Right cardiac atrium (tissue), 5 donors: ENCODE measurements at regions not wholly inside any gene's neighbourhood (a gene's known extent, or its start where the extent isn't known, plus 50 kb on each side); places are given as distances from the start of the nearest gene placed in this dataset.

ENCODE experiments used
- ATAC-seq, 2 donors: fragments of 200-7000 bp; cut with Tn5 transposase; one replicate each; pipeline versions ENCODE4 v1.8.0 to v1.9.1; 2020; ENCODE audit warnings: moderate library complexity in 2 of 2, mild to moderate bottlenecking in 1 of 2
- DNase-seq, 3 donors: peaks; one replicate each; pipeline ENCODE4 v3.0.0-alpha.2; 2020
- H3K27ac ChIP-seq: one replicate; pipeline ENCODE4 v1.5.1; 2013; ENCODE audit warnings: mild to moderate bottlenecking, low read length, control low read depth, moderate library complexity
- H3K27me3 ChIP-seq: one replicate; pipeline ENCODE4 v1.6.1; 2013; ENCODE audit not compliant: control insufficient read depth, insufficient read depth
- H3K4me1 ChIP-seq: one replicate; pipeline ENCODE4 v1.6.1; 2013; ENCODE audit warnings: low read length; ENCODE audit not compliant: control insufficient read depth, insufficient read depth
- H3K4me3 ChIP-seq: one replicate; pipeline ENCODE4 v1.5.1; 2013; ENCODE audit warnings: low read length, control low read depth
- H3K9me3 ChIP-seq: one replicate; pipeline ENCODE4 v1.6.1; 2013; ENCODE audit warnings: low read length; ENCODE audit not compliant: control insufficient read depth
- WGBS: extraction: QIAGEN DNeasy Blood & Tissue Kit; methylation state at CpG from one replicate; pipeline ENCODE4 v1.1.7; 2013; 5-methylcytosine and 5-hydroxymethylcytosine counted together
- intact Hi-C, 4 donors: fragments of 100-400 bp; cut with DNase I; formaldehyde crosslinking; loops; one replicate each; pipeline versions ENCODE4 v1.11.0 to v1.14.0; 2022 to 2023
- donor health status: healthy with polysubstance abuse.
- donor health status: DM: no; HTN: yes; CAD: no.
- donor health status: DM: no; HTN: no; CAD: no.
- donor health status: DM: no; HTN: yes; CAD: no; lungs with severe emphysema.
- donor health status: DM: yes; HTN: yes; CAD: no.

DNA sequence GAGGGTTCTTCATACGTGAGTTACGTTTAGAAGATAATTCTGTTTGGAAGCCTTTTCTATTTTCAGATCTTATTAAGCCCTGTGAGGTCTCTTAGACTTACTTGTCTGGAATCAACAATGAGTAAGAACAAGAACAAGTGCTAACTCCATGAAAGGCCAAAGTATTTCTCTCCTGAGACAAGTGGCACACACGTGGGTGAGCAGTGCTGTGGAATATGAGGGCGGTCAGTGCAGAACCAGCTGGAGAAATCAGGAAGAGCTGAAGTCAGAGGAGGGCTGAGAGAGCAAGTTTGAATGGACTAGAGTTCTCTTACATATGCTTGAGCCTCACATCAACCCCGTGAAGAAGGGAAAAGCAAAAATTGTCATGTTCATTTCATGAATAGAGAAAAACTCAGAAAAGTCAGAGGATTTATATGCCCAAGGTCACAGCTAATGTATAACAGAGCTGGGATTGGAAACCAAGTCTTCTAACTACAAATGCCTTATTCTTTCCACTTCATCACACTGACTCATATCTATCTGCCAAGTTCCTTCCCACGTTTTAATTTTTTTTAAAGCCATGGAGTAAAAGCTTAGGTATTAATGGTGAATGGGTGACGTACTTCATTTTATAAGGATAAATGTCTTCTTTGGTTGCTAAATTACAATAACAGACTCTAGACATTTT lies 201.3 kb upstream of the DTNBP1 start:
- Histone ChIP-seq H3K9me3 (no peaks in the 10 kb centered on the region), H3K27me3 (no peaks in the 10 kb centered on the region), H3K27ac (no peak overlapping the region), H3K4me1 (no peaks in the 10 kb centered on the region), H3K4me3 (no peak overlapping the region)
- DNase-seq = no peak
- no peak for ATAC-seq
- intact Hi-C loops = no loop called here
- 58% methylated on average over 7 of the region's 7 CpGs for WGBS

DNA sequence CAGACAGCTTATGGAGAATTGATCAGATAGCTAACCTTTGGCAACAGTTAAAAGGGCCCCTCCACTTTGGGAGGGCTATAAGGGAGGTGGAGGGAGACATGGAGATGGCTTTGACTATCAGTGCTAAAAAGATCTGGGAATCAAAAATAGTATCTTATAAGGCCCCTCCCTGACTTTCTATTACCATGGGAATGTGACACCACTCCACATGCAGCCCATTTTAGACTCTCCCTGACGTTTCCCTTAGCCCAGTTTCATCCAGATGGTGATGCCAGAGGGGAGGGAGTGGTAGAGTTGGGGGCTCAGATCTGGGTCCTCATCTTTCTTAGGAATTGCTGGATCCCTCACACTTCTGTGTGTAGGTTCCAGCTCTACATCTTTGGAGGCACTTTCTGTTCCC lies 200.0 kb upstream of the DTNBP1 start:
- WGBS = 69% methylated on average over 1 of the region's 1 CpG
- DNase-seq (no peak), ATAC-seq (no peak)
- Histone ChIP-seq H3K4me1 (no peaks in the 10 kb centered on the region), H3K27ac (no peak overlapping the region), H3K4me3 (no peak overlapping the region), H3K27me3 (no peaks in the 10 kb centered on the region), H3K9me3 (no peaks in the 10 kb centered on the region)
- intact Hi-C loops = no loop called here

DNA sequence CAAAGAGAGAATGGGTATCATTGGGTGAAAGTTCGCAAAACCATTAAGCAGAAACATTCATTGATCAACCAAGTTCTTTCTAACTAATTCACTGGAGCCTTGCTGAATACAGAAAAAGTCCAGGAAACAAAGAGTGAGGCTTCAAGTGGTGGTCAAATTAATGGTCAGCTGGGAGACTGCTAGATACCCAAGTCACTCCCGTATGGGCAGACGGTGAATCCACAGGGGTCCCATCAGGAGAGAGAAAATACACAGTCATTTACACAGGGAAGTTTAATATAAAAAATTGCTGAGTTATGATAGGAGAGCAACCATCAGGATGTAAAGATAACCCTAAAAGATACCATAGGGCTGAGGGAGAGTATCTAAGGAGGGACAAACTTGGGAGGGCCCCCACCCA lies 198.7 kb upstream of the DTNBP1 start:
- Histone ChIP-seq H3K27me3 (no peaks in the 10 kb centered on the region), H3K27ac (no peak overlapping the region), H3K4me1 (no peaks in the 10 kb centered on the region), H3K9me3 (no peaks in the 10 kb centered on the region), H3K4me3 (no peak overlapping the region)
- intact Hi-C loops = no loop called here
- DNase-seq (no peak), ATAC-seq (no peak)
- 96% methylated on average over 3 of the region's 3 CpGs for WGBS

DNA sequence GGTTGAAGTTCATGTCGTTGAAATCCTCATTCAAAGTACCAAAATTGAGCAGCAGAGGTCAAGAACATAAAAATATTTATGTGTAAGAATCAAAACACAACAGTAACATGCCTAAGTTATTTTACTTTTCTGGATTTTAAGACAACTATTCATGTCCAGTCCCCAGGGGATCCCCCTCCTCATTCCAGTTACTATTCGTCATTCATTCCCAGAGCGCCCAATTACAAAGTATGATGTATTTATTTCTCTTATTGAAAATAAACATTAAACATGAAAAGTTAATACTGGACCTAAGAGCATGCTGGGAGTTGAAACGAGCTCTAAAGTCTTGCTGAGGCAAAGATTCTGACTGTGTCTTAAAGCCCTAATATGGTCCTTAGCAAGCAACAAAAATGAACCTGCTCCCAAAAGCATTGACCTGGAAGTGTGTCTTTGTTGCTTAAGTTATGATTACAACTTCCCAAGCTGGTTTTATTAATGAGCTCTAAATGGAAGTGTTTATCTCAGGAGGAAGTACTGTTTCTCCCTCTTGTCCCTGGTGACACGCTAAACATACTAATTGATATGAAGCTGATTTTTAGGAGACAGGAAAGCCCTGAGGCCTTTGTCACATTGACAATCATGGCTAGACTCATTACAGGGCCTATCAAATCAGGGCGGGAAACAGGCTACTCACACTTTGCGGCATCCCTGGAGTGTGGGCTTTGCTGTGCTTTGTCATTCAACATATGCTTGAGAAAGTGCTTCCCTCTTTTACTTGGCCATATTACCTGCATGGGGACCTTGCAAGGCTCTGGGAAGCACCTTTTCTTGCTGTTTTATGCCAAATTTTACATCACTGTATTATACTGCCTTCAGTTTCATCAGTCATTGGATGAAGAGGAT lies 192.2 kb upstream of the DTNBP1 start:
- no peaks in the 10 kb centered on the region for H3K27me3 ChIP-seq
- no peaks in the 10 kb centered on the region for H3K9me3 ChIP-seq
- intact Hi-C loops = no loop called here
- H3K27ac ChIP-seq = no peak overlapping the region
- 58% methylated on average over 7 of the region's 7 CpGs for WGBS
- no peaks in the 10 kb centered on the region for H3K4me1 ChIP-seq
- DNase-seq = no peak
- ATAC-seq = no peak
- H3K4me3 ChIP-seq = no peak overlapping the region

DNA sequence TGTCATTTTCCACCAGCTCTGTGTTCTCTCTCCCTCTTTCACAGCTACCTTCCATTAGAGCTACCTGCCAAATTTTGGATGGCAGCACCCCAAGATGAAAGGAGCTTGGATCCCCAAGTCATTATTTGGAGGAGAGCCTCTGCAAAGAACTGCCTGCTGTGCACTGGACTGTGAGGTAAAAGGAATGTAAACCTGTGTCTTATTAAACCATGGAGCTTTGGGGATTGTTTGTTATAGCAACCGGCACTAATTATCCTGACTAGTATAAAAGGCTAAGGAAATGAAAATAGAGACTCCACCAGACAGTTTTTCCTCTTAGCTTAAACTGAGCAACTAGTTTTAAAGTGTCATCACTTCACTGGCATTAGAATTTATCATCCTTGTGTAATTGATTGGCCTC lies 191.6 kb upstream of the DTNBP1 start:
- DNase-seq (no peak), ATAC-seq (no peak)
- no peaks in the 10 kb centered on the region for H3K9me3 ChIP-seq
- no peaks in the 10 kb centered on the region for H3K4me1 ChIP-seq
- no peak overlapping the region for H3K27ac ChIP-seq
- 97% methylated on average over 1 of the region's 1 CpG for WGBS
- intact Hi-C loops = no loop called here
- no peaks in the 10 kb centered on the region for H3K27me3 ChIP-seq
- H3K4me3 ChIP-seq = no peak overlapping the region

DNA sequence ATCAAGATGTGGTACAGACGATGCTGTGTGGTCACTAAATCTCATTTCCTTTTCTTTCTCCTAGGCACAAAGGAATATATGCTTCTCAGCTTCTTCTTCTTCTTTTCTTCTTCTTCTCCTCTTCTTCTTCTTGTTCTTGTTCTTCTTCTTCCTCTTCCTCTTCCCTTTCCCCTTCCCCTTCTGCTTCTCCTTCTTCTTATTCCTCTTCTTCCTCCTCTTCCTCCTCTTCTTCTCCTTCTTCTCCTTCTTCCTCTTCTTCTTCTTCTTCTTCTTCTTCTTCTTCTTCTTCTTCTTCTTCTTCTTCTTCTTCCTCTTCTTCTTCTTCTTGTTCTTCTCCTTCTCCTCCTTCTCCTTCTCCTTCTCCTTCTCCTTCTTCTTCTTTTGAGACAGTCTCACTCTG lies 190.4 kb upstream of the DTNBP1 start:
- no peaks in the 10 kb centered on the region for H3K27me3 ChIP-seq
- ATAC-seq (no peak), DNase-seq (no peak)
- intact Hi-C loops = no loop called here
- no peaks in the 10 kb centered on the region for H3K9me3 ChIP-seq
- 96% methylated on average over 1 of the region's 1 CpG for WGBS
- no peak overlapping the region for H3K4me3 ChIP-seq
- H3K4me1 ChIP-seq = no peaks in the 10 kb centered on the region
- H3K27ac ChIP-seq = no peak overlapping the region

DNA sequence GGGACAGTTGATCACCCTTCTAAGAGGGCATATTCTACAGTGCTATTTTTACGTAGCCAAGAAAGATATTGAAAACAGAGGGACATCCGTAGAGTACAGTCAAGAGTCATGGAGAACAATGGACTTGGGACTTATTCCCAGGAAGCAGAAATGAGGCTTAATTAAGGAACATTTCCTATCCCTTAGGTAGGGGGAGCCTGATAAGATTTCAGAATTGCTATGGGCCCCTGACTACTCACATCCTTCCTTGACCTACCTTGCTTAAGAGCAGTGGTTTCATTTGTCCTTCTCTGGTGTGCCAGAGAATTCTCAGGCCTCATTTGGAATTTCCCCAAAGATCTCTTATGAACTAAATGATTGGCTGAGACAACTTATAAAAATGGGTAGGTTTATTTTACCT lies 189.5 kb upstream of the DTNBP1 start:
- no peaks in the 10 kb centered on the region for H3K4me1 ChIP-seq
- intact Hi-C loops = no loop called here
- no peak overlapping the region for H3K4me3 ChIP-seq
- ATAC-seq (no peak), DNase-seq (no peak)
- no peaks in the 10 kb centered on the region for H3K27me3 ChIP-seq
- no peaks in the 10 kb centered on the region for H3K9me3 ChIP-seq
- H3K27ac ChIP-seq = no peak overlapping the region
- 71% methylated on average over 2 of the region's 2 CpGs for WGBS

DNA sequence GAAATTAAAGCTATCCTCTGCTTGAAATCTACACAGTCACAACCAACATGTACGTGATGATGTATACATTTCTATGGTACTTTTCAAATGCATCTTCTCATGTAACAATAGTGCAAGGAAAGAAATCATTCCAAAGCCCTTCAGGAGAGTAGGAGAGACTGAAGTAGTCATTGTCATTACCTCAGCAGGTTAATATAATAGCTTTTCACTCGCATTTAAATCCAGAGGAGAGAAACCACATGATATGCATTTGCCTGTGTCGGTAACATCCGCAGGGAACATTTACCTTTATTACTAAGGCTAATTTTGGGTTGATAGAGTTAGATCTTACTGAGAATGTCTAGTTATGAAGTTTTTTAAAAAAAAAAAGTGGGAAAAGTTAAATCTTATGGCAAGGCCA lies 186.6 kb upstream of the DTNBP1 start:
- Histone ChIP-seq H3K4me3 (no peak overlapping the region), H3K27me3 (no peaks in the 10 kb centered on the region), H3K9me3 (no peaks in the 10 kb centered on the region), H3K27ac (no peak overlapping the region), H3K4me1 (no peaks in the 10 kb centered on the region)
- intact Hi-C loops = no loop called here
- 96% methylated on average over 4 of the region's 4 CpGs for WGBS
- ATAC-seq = no peak
- DNase-seq = no peak

DNA sequence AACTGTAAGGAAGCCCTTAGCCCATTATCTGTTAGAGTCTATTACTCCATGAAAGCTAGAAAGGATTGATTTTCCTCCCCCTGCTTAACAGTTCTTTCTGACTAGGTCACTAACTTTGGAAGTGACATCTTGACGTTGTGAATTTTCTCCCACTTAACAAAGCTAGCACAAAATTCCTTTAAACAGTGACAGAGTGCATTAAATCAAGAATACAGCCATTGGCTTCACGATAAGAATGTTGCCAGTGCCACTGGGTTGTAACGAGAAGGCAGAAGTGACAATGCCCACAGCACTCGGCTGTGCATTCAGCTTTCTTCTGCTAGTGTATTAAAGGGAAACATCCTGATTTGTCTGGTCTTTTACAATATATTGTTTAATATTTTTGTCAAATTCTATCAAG lies 182.7 kb upstream of the DTNBP1 start:
- DNase-seq (no peak), ATAC-seq (no peak)
- WGBS = 68% methylated on average over 4 of the region's 4 CpGs
- Histone ChIP-seq H3K9me3 (no peaks in the 10 kb centered on the region), H3K27ac (no peak overlapping the region), H3K4me3 (no peak overlapping the region), H3K27me3 (no peaks in the 10 kb centered on the region), H3K4me1 (no peaks in the 10 kb centered on the region)
- intact Hi-C loops = no loop called here

DNA sequence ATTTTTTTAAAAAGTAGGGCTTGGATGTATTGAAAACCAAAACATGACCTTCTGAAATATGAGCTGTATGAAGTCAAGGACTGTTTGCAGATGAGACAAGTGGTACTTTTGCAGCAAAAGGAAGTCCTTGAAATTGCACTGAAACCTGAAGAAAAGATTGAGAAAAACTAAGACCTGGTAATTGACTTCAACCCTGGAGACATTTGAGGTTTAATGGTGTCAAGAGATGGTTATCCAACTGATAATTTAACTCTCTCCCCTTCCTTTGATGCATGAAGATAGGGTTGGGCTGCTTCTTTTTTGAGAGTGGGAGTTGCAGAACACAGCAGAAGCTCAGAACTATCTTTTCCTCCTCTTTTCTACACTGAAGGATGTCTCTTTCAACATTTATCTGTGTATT lies 180.9 kb upstream of the DTNBP1 start:
- Histone ChIP-seq H3K4me3 (no peak overlapping the region), H3K4me1 (no peaks in the 10 kb centered on the region), H3K27ac (no peak overlapping the region), H3K27me3 (no peaks in the 10 kb centered on the region), H3K9me3 (no peaks in the 10 kb centered on the region)
- intact Hi-C loops = no loop called here
- DNase-seq (no peak), ATAC-seq (no peak)

DNA sequence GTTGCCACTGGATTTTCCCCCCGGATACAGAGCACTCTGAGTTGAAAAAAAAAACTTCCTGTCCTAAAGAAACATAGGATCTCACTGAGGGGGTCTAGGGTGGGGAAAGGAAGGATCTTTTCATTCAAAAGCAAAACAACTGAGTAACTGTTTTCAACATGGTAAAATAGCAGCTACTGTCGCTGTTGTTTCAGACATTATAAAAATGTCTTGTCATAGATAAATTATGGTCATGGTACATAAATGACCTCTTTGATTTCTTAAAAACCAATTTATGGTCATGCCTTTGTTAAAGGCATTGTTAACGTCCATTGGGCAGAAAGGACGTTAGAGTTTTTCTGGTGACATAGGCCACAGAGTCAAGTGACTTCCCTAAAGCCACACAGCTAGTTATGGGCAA lies 180.4 kb upstream of the DTNBP1 start:
- DNase-seq = no peak
- Histone ChIP-seq H3K9me3 (no peaks in the 10 kb centered on the region), H3K27ac (no peak overlapping the region), H3K4me1 (no peaks in the 10 kb centered on the region), H3K4me3 (no peak overlapping the region), H3K27me3 (no peaks in the 10 kb centered on the region)
- WGBS = 67% methylated on average over 4 of the region's 4 CpGs
- ATAC-seq = no peak
- intact Hi-C loops = no loop called here
